ENCODE measurements at regions not wholly inside any gene's neighbourhood (a gene's known extent, or its start where the extent isn't known, plus 50 kb on each side); places are given as distances from the start of the nearest gene placed in this dataset.
"Not testable (repeated sequence)": the region's sequence is repeated elsewhere in the genome, so short reads cannot be mapped to it uniquely, and the experiment has no call there.

DNA sequence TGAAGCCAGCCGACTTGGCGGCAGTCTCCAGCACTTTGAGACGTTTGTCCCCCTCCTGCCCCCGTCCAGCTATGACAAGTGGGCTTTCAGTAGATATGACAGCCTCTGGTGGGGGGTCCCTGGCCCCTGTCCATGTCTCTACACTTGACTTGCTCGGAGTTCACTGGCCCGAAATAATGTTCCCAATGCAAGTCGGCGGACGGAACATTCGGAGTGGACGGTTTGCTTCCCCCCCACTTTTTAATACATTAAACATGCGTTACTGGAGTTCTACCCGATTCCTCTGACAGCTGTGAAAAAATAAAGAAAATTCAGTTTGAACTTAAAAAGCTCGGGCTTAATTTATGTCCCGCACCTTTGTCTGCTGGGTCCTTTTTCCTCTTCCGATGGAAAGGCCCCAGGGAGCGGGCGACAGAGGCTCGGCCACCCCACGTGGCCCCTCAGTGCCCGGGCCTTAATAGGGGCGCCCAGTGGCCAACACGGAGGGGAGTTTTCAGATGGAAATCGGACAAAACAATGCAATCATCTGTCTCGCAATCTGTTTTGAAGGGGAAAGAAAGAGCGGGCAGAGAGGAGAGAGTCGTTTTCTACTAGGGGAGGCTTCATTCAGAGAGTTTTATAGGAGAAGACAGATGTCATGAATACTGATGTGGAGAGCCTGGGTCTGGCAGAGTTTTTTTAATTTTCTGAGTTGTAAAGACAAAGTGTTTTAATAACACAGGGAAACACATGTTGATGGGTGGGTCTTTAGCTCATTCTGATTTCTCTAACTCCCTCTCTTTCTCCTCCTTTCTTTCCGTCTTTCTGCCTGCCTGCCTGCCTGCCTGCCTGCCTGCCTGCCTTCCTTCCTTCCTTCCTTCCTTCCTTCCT, 50.2 kb downstream of the SMIM38 start:
- no peak overlapping the region for H3K4me3 ChIP-seq (ENCODE audit: control insufficient read depth, low read depth, low read length)
- TF ChIP-seq, protein P1, sequence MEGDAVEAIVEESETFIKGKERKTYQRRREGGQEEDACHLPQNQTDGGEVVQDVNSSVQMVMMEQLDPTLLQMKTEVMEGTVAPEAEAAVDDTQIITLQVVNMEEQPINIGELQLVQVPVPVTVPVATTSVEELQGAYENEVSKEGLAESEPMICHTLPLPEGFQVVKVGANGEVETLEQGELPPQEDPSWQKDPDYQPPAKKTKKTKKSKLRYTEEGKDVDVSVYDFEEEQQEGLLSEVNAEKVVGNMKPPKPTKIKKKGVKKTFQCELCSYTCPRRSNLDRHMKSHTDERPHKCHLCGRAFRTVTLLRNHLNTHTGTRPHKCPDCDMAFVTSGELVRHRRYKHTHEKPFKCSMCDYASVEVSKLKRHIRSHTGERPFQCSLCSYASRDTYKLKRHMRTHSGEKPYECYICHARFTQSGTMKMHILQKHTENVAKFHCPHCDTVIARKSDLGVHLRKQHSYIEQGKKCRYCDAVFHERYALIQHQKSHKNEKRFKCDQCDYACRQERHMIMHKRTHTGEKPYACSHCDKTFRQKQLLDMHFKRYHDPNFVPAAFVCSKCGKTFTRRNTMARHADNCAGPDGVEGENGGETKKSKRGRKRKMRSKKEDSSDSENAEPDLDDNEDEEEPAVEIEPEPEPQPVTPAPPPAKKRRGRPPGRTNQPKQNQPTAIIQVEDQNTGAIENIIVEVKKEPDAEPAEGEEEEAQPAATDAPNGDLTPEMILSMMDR (IDR thresholded peaks at IDR 0.05; ENCODE audit: control insufficient read depth, insufficient read depth, low read depth, low read length, missing control alignments) = no peak
- no peak for DNase-seq (ENCODE audit: low read depth)

DNA sequence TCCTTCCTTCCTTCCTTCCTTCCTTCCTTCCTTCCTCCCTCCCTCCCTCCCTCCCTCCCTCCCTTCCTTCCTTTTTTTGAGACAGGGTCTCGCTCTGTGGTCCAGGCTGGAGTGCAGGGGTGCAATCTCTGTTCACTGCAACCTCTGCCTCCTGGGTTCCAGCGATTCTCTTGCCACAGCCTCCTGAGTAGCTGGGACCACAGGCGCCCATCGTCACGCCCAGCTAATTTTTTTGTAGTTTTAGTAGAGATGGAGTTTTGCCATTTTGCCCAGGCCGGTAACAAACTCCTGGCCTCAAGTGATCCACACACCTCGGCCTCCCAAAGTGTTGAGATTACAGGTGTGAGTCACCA, 50.9 kb downstream of the SMIM38 start:
- not testable (repeated sequence) for DNase-seq (ENCODE audit: low read depth); H3K4me3 ChIP-seq (ENCODE audit: control insufficient read depth, low read depth, low read length)

DNA sequence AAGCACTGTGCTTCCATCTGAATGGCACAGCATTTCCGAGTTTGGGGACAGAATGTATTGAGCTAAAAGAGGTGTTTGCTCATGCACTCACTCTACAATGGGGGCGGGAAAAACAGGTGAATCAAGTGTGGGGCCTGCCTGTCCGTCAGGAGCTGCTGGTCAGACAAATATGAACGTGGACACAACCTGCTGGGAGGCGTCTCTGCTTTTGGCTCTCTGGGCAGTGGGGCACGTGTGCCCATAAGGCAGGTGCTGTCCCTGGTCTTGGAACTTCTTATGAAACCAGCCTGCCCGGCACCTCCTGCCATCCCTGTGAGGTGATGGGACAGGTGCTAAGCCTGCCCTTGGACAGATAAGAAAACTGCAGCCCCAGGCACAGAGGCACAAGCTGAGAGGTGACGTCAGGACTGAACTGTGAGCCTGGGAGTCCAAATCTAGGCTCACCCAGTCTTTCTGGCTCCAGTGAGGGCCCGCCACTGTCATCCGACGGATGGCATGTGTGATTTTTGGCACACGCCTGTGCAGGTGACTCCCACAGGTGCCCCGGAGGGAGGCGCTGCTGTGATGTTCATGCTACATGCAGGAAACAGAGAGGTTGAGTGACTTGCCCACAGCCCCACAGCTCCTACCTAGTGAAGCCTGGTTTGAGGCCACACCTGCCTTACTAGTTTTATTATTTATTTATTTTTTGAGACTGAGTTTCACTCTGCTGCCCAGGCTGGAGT, 51.6 kb downstream of the SMIM38 start:
- no peak overlapping the region for H3K4me3 ChIP-seq (ENCODE audit: control insufficient read depth, low read depth, low read length)
- TF ChIP-seq, protein P1 (IDR thresholded peaks at IDR 0.05; ENCODE audit: control insufficient read depth, insufficient read depth, low read depth, low read length, missing control alignments) = no peak
- DNase-seq (ENCODE audit: low read depth) = no peak

DNA sequence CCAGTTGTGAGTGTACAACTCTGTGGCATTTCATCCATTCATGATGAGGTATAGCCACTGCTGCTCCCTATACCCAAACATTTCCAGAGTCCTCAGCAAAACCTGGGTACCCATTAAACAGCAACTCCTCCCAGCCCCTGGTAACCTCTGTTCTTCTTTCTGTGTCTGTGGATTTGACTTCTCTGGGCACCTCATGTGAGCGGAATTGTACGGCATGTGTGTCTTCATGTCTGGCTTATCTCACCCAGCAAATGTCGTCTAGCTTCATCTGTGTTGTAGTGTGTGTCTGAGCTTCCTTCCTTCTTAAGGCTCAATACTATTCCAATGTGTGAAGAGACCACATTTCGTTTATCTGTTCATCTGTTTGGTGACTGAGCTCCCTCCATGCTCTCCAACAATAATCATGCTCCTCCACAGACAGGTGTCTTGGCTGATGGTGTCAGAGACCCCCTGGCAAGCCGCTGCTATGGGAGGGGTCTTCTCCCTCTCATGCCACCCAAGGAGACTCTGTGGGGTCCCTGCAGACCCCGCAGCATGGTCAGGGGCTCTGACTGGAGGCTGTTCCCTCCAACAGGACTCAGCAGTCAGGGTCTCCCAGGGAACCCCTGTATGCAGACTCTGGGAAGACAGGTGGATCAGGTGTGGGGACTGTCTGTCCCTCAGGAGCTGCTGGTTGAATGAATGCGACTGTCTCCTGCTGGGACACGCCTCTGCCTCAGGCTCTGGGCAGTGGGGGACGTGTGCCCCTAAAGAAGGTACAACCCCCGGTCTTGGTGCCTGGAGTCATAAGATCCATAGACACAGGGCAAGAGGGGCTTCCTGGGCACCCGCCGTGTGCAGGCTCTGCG, 52.7 kb downstream of the SMIM38 start:
- TF ChIP-seq, protein P1 (IDR thresholded peaks at IDR 0.05; ENCODE audit: control insufficient read depth, insufficient read depth, low read depth, low read length, missing control alignments) = no peak
- no peak for DNase-seq (ENCODE audit: low read depth)

DNA sequence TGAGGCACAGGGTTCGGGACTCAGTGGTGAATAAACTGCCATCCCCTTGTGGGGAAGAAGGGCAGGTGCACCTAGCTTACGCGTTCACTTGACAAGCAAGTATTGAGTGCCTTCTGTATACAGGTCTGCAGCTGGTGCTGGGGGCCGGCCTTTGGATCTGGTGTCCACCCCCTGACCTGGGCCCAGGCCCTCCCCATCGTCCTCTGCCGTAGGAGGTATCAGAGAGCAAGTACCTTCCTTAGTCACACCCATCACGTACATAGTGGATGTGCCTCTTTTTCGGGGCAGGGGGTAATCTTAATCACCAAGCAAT, 53.3 kb downstream of the SMIM38 start:
- no peak overlapping the region for H3K4me3 ChIP-seq (ENCODE audit: control insufficient read depth, low read depth, low read length)
- DNase-seq (ENCODE audit: low read depth) = no peak
- TF ChIP-seq, protein P1 (IDR thresholded peaks at IDR 0.05; ENCODE audit: control insufficient read depth, insufficient read depth, low read depth, low read length, missing control alignments) = no peak

More for the DNA sequence above, 52.7 kb downstream of the SMIM38 start:
- H3K4me3 ChIP-seq (ENCODE audit: control insufficient read depth, low read depth, low read length) = no peak overlapping the region

DNA sequence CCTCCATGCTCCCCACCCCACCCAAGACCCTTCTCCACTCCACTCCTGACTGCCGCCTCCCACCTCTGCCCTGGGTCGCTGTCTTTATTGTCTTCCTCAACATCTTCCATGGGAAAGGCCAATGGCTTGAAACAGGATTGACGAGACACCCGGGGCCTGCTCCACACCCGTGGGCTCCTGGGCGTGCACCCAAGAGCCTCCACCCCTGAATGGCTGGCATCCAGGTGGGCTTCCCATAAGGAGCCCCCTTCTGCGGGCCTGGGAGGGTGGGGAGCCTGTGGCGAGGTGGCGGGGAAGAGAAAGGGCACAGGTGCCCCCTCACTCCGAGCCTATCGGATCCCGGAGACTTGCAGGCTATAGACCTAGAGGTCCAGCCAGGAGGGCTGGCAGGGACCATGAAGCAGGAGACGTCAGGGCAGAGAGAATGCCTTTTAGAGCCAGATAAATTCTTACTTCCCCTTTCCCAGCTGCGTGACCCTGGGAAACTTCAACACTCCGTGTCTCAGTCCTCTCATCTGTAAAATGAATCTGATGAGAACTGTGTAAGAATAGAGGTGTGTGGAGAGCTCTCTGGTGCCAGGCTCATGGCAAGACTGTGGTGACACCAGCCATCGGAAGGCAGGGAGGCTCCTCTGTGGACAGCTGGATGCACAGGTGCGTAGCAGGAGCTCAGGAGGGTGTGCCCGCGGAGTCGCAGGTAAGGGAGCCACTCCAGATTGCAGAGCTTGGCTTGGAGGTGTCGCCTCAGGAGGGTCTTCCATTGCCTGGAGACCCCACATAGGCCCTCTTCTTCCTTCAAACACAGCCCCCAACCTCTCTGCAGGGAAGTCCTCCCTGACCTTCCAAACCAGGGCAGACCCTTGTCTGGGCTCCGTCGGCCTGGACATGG, 53.9 kb downstream of the SMIM38 start:
- TF ChIP-seq, protein P1 (IDR thresholded peaks at IDR 0.05; ENCODE audit: control insufficient read depth, insufficient read depth, low read depth, low read length, missing control alignments) = no peak
- no peak for DNase-seq (ENCODE audit: low read depth)
- H3K4me3 ChIP-seq (ENCODE audit: control insufficient read depth, low read depth, low read length) = no peak overlapping the region
